ENCODE measurements at regions not wholly inside any gene's neighbourhood (a gene's known extent, or its start where the extent isn't known, plus 50 kb on each side); places are given as distances from the start of the nearest gene placed in this dataset.
"Not testable (repeated sequence)": the region's sequence is repeated elsewhere in the genome, so short reads cannot be mapped to it uniquely, and the experiment has no call there.

GRCh38 chr7:35105511-35105910 lies 68.2 kb upstream of the DPY19L1 start:
- not testable (repeated sequence) for H3K27me3 ChIP-seq (ENCODE audit: control insufficient read depth in 4 of 4, insufficient read depth in 4 of 4, low read length in 3 of 4); DNase-seq (ENCODE audit: low spot score); H3K4me1 ChIP-seq (ENCODE audit: control insufficient read depth in 4 of 4, insufficient read depth in 4 of 4, low read length in 3 of 4); H3K36me3 ChIP-seq (ENCODE audit: control insufficient read depth in 4 of 4, insufficient read depth in 3 of 4, low read depth in 1 of 4, low read length in 3 of 4); H3K9ac ChIP-seq (ENCODE audit: low read depth in 1 of 2, low read length in 2 of 2); H3K27ac ChIP-seq (ENCODE audit: low read depth in 1 of 2, low read length in 2 of 2); H3K9me3 ChIP-seq (ENCODE audit: control insufficient read depth in 4 of 4, low read length in 3 of 4); H3K4me3 ChIP-seq (ENCODE audit: low read depth in 1 of 3, low read length in 3 of 3)
- WGBS, result 92% methylated on average over 1 of the region's 1 CpG

DNA sequence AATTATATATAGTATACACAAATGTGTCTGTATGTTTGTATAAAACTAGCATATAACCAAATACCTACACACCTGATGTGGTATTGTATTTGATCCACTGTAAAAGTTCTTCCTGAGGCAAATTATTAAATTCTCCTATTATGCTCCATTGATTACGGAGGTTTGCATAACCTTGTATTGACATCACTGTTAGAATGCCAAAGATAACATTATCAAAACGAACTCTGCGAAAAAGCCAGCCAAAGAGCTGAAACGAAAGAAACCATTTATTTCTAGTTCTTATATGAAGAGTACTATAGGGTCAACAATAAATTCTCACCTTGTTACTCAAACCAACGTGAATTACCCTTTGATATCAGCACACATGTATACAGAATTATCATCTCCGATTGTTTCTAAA lies 65.6 kb upstream of the DPY19L1 start:
- not testable (repeated sequence) for H3K36me3 ChIP-seq (ENCODE audit: control insufficient read depth in 4 of 4, insufficient read depth in 3 of 4, low read depth in 1 of 4, low read length in 3 of 4); H3K4me3 ChIP-seq (ENCODE audit: low read depth in 1 of 3, low read length in 3 of 3); H3K27me3 ChIP-seq (ENCODE audit: control insufficient read depth in 4 of 4, insufficient read depth in 4 of 4, low read length in 3 of 4); H3K27ac ChIP-seq (ENCODE audit: low read depth in 1 of 2, low read length in 2 of 2); H3K9ac ChIP-seq (ENCODE audit: low read depth in 1 of 2, low read length in 2 of 2); H3K9me3 ChIP-seq (ENCODE audit: control insufficient read depth in 4 of 4, low read length in 3 of 4); H3K4me1 ChIP-seq (ENCODE audit: control insufficient read depth in 4 of 4, insufficient read depth in 4 of 4, low read length in 3 of 4); DNase-seq (ENCODE audit: low spot score)
- 42% methylated on average over 6 of the region's 6 CpGs for WGBS

DNA sequence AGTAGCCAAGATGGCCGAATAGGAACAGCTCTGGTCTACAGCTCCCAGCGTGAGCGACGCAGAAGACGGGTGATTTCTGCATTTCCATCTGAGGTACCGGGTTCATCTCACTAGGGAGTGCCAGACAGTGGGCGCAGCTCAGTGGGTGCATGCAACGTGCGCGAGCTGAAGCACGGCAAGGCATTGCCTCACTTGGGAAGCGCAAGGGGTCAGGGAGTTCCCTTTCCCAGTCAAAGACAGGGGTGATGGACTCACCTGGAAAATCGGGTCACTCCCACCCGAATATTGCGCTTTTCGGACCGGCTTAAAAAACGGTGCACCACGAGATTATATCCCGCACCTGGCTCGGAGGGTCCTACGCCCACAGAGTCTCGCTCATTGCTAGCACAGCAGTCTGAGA lies 55.7 kb upstream of the DPY19L1 start:
- H3K27ac ChIP-seq (ENCODE audit: low read depth in 1 of 2, low read length in 2 of 2); H3K4me3 ChIP-seq (ENCODE audit: low read depth in 1 of 3, low read length in 3 of 3); DNase-seq (ENCODE audit: low spot score); H3K36me3 ChIP-seq (ENCODE audit: control insufficient read depth in 4 of 4, insufficient read depth in 3 of 4, low read depth in 1 of 4, low read length in 3 of 4); H3K27me3 ChIP-seq (ENCODE audit: control insufficient read depth in 4 of 4, insufficient read depth in 4 of 4, low read length in 3 of 4); H3K9ac ChIP-seq (ENCODE audit: low read depth in 1 of 2, low read length in 2 of 2); H3K4me1 ChIP-seq (ENCODE audit: control insufficient read depth in 4 of 4, insufficient read depth in 4 of 4, low read length in 3 of 4); H3K9me3 ChIP-seq (ENCODE audit: control insufficient read depth in 4 of 4, low read length in 3 of 4): not testable (repeated sequence)
- 94% methylated on average over 23 of the region's 23 CpGs for WGBS
